ENCODE measurements at regions not wholly inside any gene's neighbourhood (a gene's known extent, or its start where the extent isn't known, plus 50 kb on each side); places are given as distances from the start of the nearest gene placed in this dataset.

GRCh38 chr4:43130228-43131021 lies 237.9 kb downstream of the GRXCR1 start:
- H3K36me3 ChIP-seq, result no peaks in the 10 kb centered on the region
- no peak for TF ChIP-seq CTCF (IDR thresholded peaks at IDR 0.05)
- no peaks in the 10 kb centered on the region for H3K27me3 ChIP-seq
- H3K4me3 ChIP-seq, result no peak overlapping the region
- no peak for DNase-seq (ENCODE audit: low spot score in 2 of 2)
- no peaks in the 10 kb centered on the region for H3K9me3 ChIP-seq
- intact Hi-C loops (cut with DNase I), result no loop called here
- no peak overlapping the region for H3K27ac ChIP-seq
- no peaks in the 10 kb centered on the region for H3K4me1 ChIP-seq

GRCh38 chr4:43132010-43132582 lies 239.6 kb downstream of the GRXCR1 start:
- no peak overlapping the region for H3K27ac ChIP-seq
- no peak overlapping the region for H3K4me3 ChIP-seq
- peak; percentile 20 to 77 (median 68) for TF ChIP-seq CTCF (IDR thresholded peaks at IDR 0.05)
- H3K4me1 ChIP-seq, result no peaks in the 10 kb centered on the region
- no peaks in the 10 kb centered on the region for H3K27me3 ChIP-seq
- intact Hi-C loops (cut with DNase I), result loop anchor here (2.0 kb wide), 1 partner anchor 137 kb away; no protein-coding TSS in a partner anchor
- H3K9me3 ChIP-seq, result no peaks in the 10 kb centered on the region
- H3K36me3 ChIP-seq, result no peaks in the 10 kb centered on the region
- DNase-seq (ENCODE audit: low spot score in 2 of 2), result peak in 1 of 2 donors; percentile 65

GRCh38 chr4:43133566-43133965 lies 241.1 kb downstream of the GRXCR1 start:
- TF ChIP-seq CTCF (IDR thresholded peaks at IDR 0.05), result no peak
- no peak overlapping the region for H3K27ac ChIP-seq

GRCh38 chr4:43136752-43137151 lies 244.2 kb downstream of the GRXCR1 start:
- no peak overlapping the region for H3K4me3 ChIP-seq
- H3K4me1 ChIP-seq, result no peaks in the 10 kb centered on the region
- no peaks in the 10 kb centered on the region for H3K36me3 ChIP-seq
- H3K9me3 ChIP-seq, result no peaks in the 10 kb centered on the region
- no peak for TF ChIP-seq CTCF (IDR thresholded peaks at IDR 0.05)
- no peak for DNase-seq (ENCODE audit: low spot score in 2 of 2)
- intact Hi-C loops (cut with DNase I), result no loop called here
- H3K27ac ChIP-seq, result no peak overlapping the region
- H3K27me3 ChIP-seq, result no peaks in the 10 kb centered on the region

More at GRCh38 chr4:43133566-43133965, 241.1 kb downstream of the GRXCR1 start:
- intact Hi-C loops (cut with DNase I), result loop anchor here (2.0 kb wide), 1 partner anchor 139 kb away; no protein-coding TSS in a partner anchor
- no peaks in the 10 kb centered on the region for H3K9me3 ChIP-seq
- no peaks in the 10 kb centered on the region for H3K4me1 ChIP-seq
- no peak overlapping the region for H3K4me3 ChIP-seq
- H3K36me3 ChIP-seq, result no peaks in the 10 kb centered on the region
- no peak for DNase-seq (ENCODE audit: low spot score in 2 of 2)
- H3K27me3 ChIP-seq, result no peaks in the 10 kb centered on the region

GRCh38 chr4:43146198-43146597 lies 253.7 kb downstream of the GRXCR1 start:
- Histone ChIP-seq H3K27ac (no peak overlapping the region), H3K4me3 (no peak overlapping the region), H3K9me3 (no peaks in the 10 kb centered on the region), H3K27me3 (no peaks in the 10 kb centered on the region), H3K36me3 (no peaks in the 10 kb centered on the region), H3K4me1 (no peaks in the 10 kb centered on the region)
- intact Hi-C loops (cut with DNase I), result no loop called here
- no peak for DNase-seq (ENCODE audit: low spot score in 2 of 2)
- TF ChIP-seq CTCF (IDR thresholded peaks at IDR 0.05), result no peak

Data from ascending aorta (tissue), 2 donors.